Fibroblast of the aortic adventitia (primary cell): ENCODE measurements at regions not wholly inside any gene's neighbourhood (a gene's known extent, or its start where the extent isn't known, plus 50 kb on each side); places are given as distances from the start of the nearest gene placed in this dataset.

Experiments
- DNase-seq: peaks from one replicate; pipeline ENCODE4 v3.0.0-alpha.2; 2010; ENCODE audit warnings: low read depth
- H3K4me3 ChIP-seq: 2 replicates; pipeline ENCODE4 v1.5.1; 2011; ENCODE audit warnings: low read depth, mild to moderate bottlenecking, control low read depth, low read length, moderate library complexity
- TF ChIP-seq, protein P1 (sequence below): IDR thresholded peaks from 2 replicates; pipeline ENCODE4 v1.5.1; 2011; ENCODE audit warnings: mild to moderate bottlenecking, low read length, control low read depth, inconsistent platforms; ENCODE audit not compliant: insufficient read depth

DNA sequence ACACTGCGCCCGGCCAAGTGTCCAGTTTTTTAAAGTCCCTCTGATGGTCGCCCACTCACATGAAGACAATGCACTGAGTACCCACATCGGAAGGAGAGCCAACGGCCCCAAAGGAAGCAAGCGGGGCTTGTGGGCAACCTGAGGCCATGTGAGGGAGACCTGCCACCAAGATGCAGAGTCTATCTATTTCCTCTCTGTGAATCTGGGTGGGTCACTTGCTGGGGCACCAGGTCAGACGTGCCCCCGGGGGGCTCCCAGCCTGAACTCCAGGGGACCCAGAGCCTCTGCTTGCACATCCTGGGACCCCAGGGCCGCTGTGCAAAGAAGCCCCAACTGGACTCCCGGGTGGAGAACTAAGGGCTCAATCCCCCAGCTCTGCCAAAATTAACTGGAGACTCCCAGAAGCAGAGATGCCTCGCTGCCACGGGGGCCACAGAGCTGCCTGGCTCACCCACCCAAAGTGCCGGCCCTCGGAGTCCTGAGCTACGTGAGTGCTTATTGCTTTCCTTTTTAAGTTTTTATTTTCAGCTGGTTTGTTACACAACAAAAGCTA is 106.4 kb downstream of the BRD1 start:
- H3K4me3 ChIP-seq = no peak overlapping the region
- DNase-seq = no peak
- TF ChIP-seq, protein P1, sequence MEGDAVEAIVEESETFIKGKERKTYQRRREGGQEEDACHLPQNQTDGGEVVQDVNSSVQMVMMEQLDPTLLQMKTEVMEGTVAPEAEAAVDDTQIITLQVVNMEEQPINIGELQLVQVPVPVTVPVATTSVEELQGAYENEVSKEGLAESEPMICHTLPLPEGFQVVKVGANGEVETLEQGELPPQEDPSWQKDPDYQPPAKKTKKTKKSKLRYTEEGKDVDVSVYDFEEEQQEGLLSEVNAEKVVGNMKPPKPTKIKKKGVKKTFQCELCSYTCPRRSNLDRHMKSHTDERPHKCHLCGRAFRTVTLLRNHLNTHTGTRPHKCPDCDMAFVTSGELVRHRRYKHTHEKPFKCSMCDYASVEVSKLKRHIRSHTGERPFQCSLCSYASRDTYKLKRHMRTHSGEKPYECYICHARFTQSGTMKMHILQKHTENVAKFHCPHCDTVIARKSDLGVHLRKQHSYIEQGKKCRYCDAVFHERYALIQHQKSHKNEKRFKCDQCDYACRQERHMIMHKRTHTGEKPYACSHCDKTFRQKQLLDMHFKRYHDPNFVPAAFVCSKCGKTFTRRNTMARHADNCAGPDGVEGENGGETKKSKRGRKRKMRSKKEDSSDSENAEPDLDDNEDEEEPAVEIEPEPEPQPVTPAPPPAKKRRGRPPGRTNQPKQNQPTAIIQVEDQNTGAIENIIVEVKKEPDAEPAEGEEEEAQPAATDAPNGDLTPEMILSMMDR = no peak

DNA sequence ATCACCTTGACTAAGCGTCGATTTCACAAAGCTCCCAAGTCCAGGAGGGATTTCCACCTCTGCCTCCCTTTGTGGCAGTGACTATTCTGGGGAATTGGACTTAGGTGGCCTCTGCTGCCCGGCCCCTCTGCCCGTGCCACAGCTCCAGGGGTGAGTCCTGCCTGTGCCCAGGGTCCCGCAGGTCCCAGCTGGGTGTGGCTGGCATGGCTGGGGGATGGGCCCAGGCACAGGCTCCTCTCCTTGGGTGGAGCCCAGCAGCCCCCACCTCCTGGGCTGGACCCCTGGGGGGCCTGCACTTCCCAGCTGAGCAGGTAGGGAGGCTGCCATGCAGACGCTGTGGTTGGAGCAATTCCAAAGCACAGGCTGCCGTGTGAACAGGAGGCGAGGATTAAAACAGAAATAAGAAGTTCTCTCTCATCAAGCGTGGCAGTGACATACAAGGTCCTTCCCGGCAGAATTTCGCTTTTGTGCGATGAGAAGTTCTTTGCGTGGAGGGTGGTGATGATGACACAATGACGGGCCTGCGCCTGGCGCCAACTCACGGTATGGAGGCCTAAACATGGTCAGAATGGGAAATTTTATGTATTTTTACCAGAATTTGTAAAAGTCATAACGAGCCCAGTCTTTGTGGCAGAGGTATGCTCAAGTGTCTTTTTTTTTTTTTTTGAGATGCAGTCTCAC is 107.3 kb downstream of the BRD1 start:
- TF ChIP-seq, protein P1 = no peak
- no peak for DNase-seq
- H3K4me3 ChIP-seq = no peak overlapping the region

DNA sequence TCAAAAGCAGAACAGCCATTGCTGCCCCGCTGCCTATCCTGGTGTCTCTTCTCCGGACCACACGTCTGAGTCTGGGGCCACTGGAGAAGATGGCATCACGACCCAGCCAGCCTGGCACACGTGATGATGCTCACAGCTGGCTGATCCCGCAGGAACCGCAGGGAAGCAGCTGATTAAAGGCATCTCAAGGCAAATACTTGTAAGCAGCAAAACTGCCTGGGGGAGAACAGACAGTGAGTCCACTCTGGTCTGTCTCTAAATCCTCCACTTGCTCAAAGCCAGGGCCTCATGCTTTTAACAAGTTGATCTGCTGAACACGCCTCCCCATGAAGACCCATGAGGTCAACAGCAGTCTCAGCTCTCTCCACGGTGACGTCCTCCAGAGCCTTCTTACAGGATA is 108.6 kb downstream of the BRD1 start:
- no peak for DNase-seq
- no peak overlapping the region for H3K4me3 ChIP-seq
- TF ChIP-seq, protein P1 = no peak

DNA sequence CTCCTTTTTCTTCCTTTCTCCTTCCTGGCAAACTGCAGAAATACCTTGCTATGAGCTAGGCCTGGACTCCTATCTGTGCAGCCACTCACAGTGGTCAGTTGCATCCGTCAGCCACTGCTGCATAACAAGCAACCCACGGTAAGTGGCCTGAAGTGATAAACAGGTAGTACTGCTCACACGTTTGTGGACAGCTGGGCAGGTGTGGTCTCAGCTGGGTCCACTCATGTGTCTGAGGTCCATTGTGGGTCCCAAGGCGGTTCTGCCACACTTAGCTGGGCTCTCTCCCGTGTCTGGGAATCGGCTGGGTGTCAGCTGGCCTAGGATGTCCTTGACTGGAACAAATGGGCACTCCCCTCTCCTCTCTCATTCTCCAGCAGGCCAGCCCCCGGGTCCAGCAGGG is 109.3 kb downstream of the BRD1 start:
- no peak overlapping the region for H3K4me3 ChIP-seq
- no peak for DNase-seq
- TF ChIP-seq, protein P1 = no peak

DNA sequence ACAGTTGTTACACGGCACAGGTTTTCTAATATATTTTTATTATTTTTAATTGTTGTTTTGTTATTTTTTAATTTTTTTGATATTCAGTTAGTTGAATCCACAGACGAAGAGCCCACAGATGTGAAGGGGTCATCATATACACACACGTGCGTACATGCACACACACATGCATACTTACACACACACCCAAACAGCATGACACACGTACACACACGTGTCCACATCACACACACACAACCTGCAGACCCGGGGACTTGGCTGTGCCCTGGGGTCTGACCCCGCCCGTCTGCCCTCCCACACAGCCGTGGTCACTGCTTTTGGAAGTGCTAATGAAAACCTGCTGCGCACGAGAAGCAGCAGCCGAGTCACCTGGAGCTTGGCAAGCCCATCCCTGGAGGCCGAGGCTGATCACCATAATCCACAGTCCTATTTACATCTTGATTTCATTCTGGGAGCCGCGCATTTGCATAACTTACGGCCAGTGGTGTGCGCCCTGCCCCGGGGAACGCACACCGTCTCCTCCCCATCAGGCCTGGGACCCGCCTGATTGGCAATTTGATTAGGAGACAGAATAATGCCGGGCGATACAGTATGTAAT is 110.3 kb downstream of the BRD1 start:
- no peak overlapping the region for H3K4me3 ChIP-seq
- DNase-seq = no peak
- TF ChIP-seq, protein P1 = no peak

DNA sequence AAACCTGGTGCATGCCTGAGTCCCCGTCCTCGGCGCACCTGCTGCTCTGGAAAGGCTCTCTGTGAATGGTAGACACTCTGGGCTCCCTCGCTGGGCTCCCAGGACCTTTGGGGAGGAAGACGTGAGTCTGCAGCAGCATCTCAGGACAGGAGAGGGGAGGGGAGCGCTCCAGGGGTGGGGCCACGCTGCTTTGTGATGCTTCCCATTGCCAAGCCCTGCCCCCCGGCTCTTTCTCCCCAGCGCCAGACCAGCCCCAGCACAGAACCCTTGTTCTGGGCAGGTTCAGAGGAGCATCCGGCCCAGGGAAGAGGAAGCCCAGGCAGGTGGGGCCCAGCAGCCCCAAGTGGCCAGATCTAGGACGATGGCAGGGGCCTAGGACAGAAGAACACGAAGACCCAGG is 111.2 kb downstream of the BRD1 start:
- H3K4me3 ChIP-seq = no peak overlapping the region
- DNase-seq = no peak
- TF ChIP-seq, protein P1 = no peak
